ENCODE measurements at regions not wholly inside any gene's neighbourhood (a gene's known extent, or its start where the extent isn't known, plus 50 kb on each side); places are given as distances from the start of the nearest gene placed in this dataset.

DNA sequence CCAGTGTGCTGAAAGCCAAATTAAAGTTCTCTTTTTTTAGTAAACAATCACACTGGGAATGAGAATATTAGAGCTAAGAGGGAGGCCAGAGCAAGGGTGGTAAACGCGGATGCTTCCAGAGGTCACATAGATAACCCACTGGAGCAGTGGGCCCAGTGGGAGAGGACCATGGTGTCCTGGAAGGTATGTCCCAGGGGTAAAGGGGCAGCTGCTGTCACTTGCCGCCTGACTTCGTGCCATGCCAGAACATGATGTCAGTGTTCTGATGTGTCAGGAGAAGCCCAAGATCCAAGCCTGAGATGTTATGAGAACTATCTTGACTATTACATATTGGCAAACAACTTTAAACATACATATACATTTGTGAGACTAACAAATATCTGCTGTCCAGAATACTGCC, 211.9 kb upstream of the IL12A start:
- DNase-seq: no peak

GRCh38 chr3:159779883-159780282, 208.8 kb upstream of the IL12A start:
- DNase-seq: no peak

DNA sequence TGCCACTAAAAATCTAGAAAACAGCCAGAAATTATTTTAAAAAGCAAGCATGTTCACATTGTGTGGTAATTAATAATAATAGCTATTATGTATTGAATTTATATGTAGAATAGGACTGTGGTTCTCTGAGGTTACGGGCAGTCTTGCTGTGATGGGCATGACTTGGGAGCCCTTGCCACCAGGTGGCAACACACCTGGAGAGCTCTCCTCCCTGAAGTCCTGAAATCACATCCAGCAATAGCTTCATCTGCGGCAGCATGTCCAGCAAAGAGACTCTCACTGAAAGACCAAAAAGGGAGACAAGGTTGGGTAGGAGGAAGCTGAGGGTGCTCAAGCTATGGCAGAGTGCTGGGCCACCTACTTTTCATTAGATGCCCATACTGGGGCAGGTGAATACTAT, 206.8 kb upstream of the IL12A start:
- no peak for DNase-seq

DNA sequence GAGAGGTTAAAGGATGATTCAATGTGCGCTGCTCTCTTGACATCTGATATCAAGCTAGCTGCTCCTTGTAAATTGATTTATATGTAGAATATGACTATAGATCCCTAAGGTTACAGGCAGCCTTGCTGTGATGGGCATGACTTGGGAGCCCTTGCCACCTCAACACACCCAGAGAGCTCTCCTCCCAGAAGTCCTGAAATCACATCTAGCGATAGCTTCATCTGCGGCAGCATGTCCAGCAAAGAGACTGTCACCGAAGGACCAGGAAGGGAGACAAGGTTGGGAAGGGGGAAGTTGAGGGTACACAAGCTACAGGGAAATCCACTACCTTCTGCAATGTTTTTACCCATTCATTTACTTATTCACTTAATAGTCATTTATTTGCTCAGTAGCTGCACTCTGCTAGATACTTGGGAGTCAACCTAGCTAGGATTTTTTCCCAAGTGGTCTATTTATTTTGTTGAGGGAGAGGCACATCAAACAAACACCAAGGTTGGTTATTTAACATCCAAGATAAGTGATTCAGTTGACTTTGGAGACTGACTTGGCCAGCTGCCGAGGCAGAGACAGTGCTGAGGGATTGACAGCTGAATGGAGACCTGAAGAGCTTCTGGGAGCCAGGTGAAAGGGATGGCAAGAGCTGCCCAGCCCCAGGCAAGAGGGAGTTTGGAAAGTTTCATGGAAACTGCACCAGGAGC, 205.8 kb upstream of the IL12A start:
- DNase-seq: peak; percentile 80

GRCh38 chr3:159783780-159784742, 204.6 kb upstream of the IL12A start:
- DNase-seq: no peak

GRCh38 chr3:159785273-159785708, 203.3 kb upstream of the IL12A start:
- DNase-seq: no peak

DNA sequence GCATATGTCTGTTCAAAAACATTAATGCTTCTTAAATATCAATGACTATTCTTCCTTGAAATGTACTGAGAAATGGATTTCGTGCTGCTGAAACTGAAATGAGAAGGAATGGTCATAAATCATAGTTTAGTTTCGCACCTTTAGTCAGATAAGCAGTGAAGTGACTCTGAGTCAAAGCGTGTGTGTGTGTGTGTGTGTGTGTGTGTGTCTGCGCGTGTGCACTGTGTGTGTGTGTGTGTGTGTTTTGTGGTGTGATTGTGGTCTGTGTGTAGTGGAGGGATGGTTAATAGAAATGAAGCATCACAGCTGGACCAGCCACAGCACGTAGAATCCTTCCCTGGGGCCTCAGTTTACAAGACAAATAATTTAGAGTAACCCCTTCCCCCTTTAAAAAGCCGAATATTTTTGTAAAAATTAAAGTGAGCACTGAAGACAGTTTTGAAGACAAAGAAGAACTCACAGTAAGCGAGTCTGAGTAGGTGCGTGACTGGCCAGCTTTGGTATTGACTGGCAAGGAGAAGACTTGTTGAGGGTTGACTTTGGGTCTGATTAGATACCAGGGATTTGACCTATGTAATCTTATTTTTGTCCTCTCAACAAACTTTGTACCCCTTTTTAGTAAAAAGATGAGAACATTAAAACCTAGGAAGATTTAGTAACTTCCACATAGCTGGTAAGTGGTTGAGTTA, 202.0 kb upstream of the IL12A start:
- DNase-seq: no peak

DNA sequence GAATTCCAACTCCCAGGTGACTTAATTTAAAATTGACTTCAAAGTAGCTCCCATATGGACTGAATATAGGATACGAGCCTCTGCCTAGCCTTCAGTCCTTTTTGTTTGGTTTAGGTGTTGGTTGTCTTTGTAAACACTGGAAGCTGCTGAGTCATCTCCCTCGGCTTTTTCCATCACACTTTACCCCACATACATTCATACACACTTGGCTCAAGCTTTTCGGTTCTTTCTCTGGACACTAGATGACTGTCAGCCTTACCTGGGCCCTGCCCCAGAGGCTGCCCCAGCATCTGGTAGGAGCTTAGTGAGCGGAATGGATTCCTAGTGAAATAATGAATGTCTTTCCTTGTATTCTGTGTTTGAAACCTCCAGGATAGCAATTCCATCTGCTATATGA, 201.5 kb upstream of the IL12A start:
- no peak for DNase-seq

DNA sequence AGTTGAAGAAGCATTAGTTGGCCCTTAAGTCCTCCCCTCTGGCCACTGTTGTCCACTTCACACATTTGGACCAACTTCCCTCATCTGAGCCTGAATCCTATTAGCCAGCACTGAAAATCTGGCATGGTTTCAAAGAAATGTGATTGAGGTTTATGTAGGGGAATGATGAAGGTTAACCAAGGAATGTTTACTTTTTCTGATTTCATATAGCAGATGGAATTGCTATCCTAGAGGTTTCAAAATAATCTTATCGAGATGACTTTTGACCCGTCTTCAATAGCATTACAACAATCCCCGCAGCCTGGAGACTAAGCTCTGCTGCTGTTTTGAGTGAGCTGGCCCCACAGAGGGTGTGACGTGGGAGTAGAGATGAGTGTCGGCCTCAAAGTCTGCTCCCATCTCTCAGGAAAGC, 200.8 kb upstream of the IL12A start:
- DNase-seq: no peak

DNA sequence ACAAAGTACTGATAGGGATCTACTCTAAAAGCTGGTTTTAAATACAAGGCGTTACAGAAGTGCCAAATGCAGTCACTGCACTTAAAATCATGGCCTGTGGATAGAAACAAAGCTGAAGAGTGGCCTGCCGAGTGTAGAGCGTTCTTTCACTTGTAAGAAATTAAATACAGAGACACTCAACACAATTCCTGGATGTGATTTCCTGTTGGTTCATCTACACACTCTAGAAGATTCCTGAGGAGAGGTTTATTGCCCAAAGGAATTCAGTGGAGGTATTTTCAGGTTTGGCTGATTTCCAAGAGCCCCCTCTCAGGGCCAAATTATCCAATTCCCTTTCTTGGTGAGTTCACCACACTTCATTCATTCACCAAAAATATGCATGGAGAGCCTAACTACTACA, 200.3 kb upstream of the IL12A start:
- no peak for DNase-seq

GRCh38 chr3:159789017-159789416, 199.6 kb upstream of the IL12A start:
- DNase-seq: no peak

- DNase-seq: no peak
Observed at GRCh38 chr3:159789742-159790635, 198.6 kb upstream of the IL12A start.

DNA sequence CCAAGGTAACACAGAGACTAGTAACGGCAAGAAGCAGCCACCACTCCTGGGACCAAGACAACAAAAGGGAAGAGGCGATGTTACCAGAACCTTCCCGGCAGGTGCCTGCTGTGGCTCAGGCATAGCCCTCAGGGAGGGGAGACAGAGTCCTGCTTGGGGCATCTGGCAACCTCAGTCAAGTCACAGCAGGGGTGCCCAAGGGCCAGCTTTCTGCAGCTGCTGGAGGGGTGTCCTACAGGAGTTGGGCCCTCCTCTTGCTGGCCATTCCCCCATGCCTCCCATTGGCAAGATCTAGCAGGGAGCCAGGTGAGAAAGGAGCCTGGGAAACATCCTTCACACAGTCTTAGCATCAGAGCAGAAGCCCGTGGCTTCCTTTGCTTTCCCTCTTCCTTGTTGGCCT, 197.3 kb upstream of the IL12A start:
- no peak for DNase-seq

GRCh38 chr3:159792070-159792469, 196.6 kb upstream of the IL12A start:
- DNase-seq: no peak

DNA sequence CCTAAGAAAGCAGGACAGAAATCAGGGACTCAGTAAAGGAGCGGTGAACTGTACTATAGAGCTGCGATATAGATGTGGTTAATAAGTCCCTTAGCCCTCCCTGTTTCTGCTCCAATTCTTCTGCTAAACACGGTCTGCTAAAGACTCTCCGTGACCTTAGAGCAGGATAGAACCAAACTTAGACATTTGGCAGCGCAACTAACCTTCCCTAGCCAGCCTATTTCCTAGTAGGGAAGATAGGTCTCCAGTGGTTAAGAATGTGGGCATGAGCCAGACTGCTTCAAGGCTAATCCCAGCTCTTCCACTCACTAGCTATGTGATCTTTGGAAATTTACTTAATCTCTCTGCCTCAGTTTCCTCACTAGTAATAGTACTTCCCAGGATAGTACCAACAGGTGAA, 193.6 kb upstream of the IL12A start:
- no peak for DNase-seq

DNA sequence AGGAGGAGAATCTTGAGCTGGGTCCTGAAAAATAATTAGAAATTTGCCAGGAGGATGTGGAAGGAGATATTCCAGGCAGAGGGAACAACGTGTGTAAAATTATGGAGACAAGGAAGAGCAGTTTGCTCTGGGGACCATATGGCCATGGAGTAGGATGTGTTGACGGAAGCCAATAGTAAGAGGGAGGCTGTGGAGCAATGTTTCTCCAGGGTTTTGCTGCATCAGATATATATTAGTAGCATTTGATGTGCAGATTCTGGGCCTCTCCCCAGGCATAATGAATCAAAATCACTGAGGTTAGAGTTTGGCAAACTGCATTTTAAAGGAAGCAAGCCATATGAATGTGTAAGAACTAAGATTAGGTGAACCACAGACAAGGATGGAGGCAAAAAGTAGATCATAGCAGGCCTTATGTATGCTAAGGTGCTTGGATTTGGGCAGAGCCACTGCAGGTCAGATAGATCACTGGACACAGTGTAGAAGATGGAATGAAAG, 192.9 kb upstream of the IL12A start:
- DNase-seq: no peak

GRCh38 chr3:159796226-159796625, 192.4 kb upstream of the IL12A start:
- no peak for DNase-seq

GRCh38 chr3:159796744-159797143, 191.9 kb upstream of the IL12A start:
- DNase-seq: no peak

DNA sequence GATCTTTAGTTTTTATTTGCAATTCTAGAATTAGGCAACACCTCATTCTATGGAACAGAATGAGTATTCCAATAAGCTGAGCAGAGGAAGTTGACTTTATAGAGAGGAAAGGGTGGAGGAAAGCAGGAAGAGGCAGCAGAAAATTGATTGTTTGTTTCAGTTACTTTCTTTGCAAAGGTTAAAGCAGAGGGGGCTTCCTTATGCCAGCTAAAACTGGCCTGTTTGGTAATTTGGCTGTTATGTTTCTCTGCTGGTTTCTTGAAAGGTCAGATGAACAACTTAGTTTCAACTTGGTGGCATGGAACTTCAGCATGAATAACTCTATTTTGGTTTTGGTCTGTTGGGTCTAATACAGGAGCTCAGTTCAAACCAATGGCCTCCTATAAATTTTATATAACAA, 190.9 kb upstream of the IL12A start:
- no peak for DNase-seq

DNA sequence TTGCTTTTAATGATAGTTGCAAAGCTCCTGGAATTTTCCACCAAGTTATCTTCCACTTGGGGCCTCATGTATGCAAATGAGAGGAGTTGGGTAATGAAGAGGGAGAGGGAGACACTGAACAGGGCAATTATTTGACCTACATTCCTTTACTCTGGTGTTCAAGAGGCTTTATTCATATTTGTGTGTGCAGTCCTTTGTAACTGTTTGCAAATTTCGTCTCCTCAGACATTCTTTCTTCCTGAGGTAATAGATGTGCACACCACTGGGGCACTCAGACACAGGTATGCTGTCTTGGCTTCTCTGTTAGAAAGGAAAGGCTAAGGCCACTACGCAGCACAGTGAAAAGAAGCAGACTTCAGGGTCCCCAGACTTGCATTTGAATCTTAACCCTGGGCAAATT, 189.7 kb upstream of the IL12A start:
- DNase-seq: no peak

DNA sequence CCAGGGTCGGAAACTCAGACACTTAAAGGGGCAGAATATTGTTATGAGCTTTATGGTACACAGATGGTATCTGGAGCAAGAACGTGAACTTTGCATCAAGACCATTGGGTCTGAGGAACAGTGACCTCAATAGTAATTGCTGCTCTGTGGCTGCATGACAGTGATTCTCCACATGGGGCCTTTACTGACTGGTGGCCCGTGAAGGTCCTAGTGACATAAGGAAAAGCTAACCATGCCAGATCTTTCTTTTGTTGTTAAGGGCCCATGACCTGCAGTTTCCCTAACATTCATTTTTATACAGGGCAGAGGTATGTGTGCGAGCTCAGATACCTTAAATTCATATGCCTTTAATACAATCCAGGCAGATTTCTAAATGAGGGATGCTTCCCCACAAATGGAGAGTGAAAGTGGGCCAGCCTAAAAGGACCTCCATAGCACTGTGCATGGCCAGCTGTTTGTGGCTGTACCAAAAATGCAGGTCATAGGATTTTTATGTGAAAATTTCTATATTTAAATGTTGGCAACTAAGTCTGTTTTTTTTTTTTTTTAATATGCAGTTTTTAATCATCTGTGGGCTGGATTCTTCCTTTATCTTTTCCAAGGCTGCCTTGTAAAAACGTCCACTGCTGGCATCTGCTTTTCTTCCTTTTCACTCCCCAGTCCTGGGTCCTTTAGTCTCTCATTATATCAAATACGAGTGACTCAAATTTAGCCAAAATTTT, 188.0 kb upstream of the IL12A start:
- no peak for DNase-seq

- no peak for DNase-seq
Observed at GRCh38 chr3:159802864-159803263, 185.8 kb upstream of the IL12A start.
